Astrocyte of the hippocampus (primary cell): ENCODE measurements at regions not wholly inside any gene's neighbourhood (a gene's known extent, or its start where the extent isn't known, plus 50 kb on each side); places are given as distances from the start of the nearest gene placed in this dataset.
"Not testable (repeated sequence)": the region's sequence is repeated elsewhere in the genome, so short reads cannot be mapped to it uniquely, and the experiment has no call there.

Experiments used
- DNase-seq: peaks from one replicate; pipeline ENCODE4 v3.0.0; 2011; ENCODE audit warnings: low read depth, low spot score

GRCh38 chr5:57955511-57955910 is 472.9 kb upstream of the ACTBL2 start:
- DNase-seq: no peak

- DNase-seq: no peak
Observed at GRCh38 chr5:57953792-57954191, 471.2 kb upstream of the ACTBL2 start.

DNA sequence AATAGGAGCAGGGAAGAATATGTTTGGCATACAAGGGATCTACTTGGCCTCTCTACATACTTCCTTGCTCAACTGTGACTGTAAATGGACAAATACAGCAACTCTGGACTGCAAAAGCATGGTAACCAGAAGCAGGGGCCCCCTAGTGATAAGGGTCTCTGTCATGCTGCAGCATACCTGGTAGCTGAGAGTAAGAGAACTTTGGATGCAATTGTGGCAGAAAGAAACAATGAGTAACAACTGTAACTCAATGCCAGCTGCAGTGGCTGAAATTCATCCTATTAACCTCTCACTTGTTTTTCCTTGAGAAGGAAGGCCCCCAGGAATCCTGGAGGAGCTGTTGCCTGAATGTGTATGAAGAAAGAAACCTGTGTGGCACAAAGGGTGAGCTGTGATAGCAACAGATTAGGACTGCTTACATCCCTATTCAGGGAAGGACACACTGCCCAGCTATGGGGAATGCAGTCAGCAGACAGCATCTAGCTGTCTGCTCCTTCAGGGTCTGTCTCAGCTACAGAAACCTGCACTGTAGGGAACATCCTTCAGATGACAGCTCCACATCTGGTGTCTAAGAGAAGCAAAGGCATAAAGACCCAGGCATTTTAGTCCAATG is 468.1 kb upstream of the ACTBL2 start:
- DNase-seq: no peak

- DNase-seq: no peak
Observed at GRCh38 chr5:57948091-57948490, 465.5 kb upstream of the ACTBL2 start.

GRCh38 chr5:57947181-57947580 is 464.6 kb upstream of the ACTBL2 start:
- DNase-seq: no peak

- DNase-seq: no peak
Observed at GRCh38 chr5:57940879-57941278, 458.3 kb upstream of the ACTBL2 start.

DNA sequence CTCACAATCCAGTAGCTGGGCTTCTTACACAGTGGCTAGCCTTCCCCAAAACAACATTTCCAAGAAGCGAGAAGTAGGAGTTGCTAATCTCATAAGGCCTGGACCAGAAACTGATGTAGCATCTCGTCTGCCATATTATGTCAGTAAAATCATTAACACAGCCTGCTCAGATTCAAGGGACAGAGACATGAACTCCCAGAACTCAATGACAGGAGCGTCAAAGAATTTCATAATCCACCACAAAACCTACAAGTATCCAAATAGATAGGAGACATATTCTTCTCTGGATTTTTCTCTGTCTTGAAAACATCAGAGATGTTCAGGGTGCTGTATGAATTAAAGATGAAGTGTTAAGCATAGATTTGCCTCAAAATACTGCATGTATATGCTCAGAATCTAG is 457.6 kb upstream of the ACTBL2 start:
- DNase-seq: no peak

- no peak for DNase-seq
Observed at GRCh38 chr5:57939771-57940170, 457.2 kb upstream of the ACTBL2 start.

GRCh38 chr5:57939335-57939734 is 456.7 kb upstream of the ACTBL2 start:
- no peak for DNase-seq

- no peak for DNase-seq
Observed at GRCh38 chr5:57938174-57938557, 455.6 kb upstream of the ACTBL2 start.

DNA sequence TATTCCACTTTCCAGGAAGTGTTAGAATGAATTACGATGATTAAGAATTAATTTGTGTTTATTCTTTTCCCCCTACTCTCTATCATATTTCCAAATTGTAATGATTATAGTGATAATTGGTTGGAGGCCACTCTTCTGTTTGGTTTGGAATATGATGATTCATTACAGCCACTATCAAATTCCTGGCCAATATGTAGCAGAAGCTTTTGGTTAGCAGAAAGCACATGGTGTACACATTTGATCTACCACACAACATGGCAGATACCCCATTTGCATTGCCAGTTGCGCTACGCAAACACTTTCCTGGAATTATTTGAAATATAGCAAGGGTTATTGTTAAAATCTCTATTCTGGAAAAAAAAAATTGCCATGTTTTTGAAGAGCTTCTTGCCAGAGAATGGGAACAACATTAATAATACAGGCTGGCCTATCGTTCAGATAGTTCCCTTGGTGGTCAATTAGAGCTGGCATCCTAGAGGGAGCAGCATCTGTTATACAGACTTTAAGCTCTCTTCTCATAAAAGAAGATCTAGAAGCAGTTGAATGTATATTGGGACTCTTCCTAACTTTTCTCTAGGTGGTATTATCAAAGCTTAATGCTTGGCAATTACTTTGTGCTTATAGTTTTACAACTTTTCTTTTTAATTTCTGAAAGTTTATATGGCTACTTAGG is 455.0 kb upstream of the ACTBL2 start:
- no peak for DNase-seq

GRCh38 chr5:57937025-57937424 is 454.4 kb upstream of the ACTBL2 start:
- no peak for DNase-seq

- DNase-seq: no peak
Observed at GRCh38 chr5:57932761-57933160, 450.1 kb upstream of the ACTBL2 start.

DNA sequence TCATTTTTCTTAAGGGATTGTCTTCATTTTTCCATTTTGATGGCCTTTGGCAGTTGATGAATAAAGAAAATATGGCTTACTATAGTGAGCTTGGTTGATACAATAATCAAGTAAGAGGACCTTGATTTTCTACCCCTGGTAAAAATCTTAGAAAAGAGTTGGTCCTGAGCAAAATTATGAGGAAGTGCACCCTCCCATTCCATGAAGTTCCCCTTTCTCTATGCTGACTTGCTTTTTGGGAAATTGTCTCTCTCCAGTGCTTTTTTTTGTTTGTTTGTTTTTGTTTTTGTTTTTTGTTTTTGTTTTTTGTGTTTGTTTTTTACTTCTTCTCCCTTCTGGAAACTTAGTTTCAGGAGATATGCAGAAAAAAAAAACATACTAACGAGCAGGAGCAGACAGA is 449.2 kb upstream of the ACTBL2 start:
- DNase-seq: no peak

GRCh38 chr5:57931352-57931751 is 448.7 kb upstream of the ACTBL2 start:
- DNase-seq: no peak

GRCh38 chr5:57929271-57929670 is 446.7 kb upstream of the ACTBL2 start:
- no peak for DNase-seq

DNA sequence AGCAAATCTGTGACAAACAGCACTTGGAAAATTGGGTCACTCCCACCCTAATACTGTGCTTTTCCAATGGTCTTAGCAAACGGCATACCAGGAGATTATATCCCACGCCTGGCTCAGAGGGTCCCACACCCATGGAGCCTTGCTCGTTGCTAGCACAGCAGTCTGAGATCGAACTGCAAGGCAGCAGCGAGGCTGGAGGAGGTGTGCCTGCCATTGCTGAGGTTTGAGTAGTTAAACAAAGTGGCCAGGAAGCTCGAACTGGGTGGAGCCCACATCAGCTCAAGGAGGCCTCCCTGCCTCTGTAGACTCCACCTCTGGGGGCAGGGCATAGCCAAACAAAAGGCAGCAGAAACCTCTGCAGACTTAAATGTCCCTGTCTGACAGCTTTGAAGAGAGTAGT is 440.5 kb upstream of the ACTBL2 start:
- DNase-seq: not testable (repeated sequence)

DNA sequence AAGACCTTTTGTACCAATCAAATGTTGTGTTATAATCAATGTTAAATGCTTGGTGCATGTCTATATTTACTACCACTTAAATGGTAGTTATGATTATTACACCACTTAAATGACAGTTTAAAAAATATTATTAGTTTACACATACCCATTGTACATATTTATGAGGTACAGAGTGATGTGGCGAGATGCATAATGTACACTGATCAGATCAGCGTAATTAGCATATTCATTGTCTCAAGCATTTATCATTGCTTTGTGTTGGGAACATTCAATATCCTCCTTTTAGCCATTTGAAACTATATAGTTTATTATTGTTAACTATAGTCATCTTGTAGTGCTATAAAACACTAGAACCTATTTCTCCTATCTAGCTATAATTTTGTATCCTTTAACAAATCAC is 434.4 kb upstream of the ACTBL2 start:
- no peak for DNase-seq

DNA sequence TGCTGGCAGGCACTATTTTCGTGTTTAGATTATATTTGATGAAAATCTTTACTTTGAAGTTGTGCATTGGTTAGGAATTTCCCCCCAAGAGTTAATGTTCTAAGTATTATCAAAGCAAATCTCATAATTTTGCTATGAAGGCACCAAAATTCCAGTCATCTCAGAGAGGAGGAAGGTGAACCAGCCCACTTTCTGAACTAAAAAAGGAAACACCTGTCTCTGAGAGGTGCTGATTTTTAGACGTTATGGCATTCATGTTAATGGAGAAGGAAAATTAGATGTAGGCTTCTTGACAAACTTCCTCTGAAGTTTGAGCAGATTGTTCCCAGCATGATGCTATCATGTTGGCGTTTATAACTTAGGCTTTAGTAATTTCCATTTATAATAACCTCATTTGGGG is 432.9 kb upstream of the ACTBL2 start:
- DNase-seq: no peak

GRCh38 chr5:57911438-57911837 is 428.8 kb upstream of the ACTBL2 start:
- no peak for DNase-seq

GRCh38 chr5:57906671-57907070 is 424.1 kb upstream of the ACTBL2 start:
- DNase-seq: no peak

DNA sequence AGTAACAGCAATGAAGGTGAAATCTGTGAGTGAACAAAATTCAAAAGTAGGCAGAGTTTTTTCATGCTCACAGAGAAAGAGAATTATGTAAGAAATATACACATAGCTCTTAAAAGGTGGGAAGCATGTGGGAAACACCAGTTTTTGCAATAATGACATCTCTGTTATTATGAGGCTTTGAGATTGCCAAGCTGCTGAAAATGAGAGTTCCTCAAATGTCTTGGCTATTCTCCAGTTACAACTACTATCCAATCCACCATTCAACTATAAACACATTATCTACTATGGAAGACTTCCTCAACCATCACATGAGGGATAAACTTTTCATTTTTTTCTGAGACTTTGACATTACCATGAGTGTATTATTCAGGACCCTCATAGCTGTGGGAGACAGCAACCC is 420.8 kb upstream of the ACTBL2 start:
- DNase-seq: no peak

- DNase-seq: peak; percentile 27
Observed at GRCh38 chr5:57902095-57902494, 419.5 kb upstream of the ACTBL2 start.
